Endodermal cell (in vitro differentiated cells): ENCODE measurements at regions not wholly inside any gene's neighbourhood (a gene's known extent, or its start where the extent isn't known, plus 50 kb on each side); places are given as distances from the start of the nearest gene placed in this dataset.

ENCODE experiments used
- DNase-seq: peaks from one replicate; pipeline ENCODE4 v3.0.0-alpha.2; 2017
- H3K27ac ChIP-seq: 2 replicates; pipeline ENCODE4 v1.5.1; 2013; ENCODE audit warnings: mild to moderate bottlenecking, low read depth, low read length, moderate library complexity
- H3K27me3 ChIP-seq: 2 replicates; pipeline ENCODE4 v1.6.1; 2013; ENCODE audit warnings: mild to moderate bottlenecking, low read length, moderate library complexity; ENCODE audit not compliant: insufficient read depth, control insufficient read depth, poor library complexity, severe bottlenecking
- H3K36me3 ChIP-seq: 2 replicates; pipeline ENCODE4 v1.7.0; 2013; ENCODE audit warnings: mild to moderate bottlenecking, low read length, moderate library complexity; ENCODE audit not compliant: control insufficient read depth, insufficient read depth
- H3K4me1 ChIP-seq: one replicate; pipeline ENCODE4 v1.7.0; 2013; ENCODE audit warnings: low read length; ENCODE audit not compliant: control insufficient read depth, insufficient read depth
- H3K4me3 ChIP-seq: 2 replicates; pipeline ENCODE4 v1.5.1; 2013; ENCODE audit warnings: mild to moderate bottlenecking, low read length, moderate library complexity
- H3K9ac ChIP-seq: 2 replicates; pipeline ENCODE4 v1.6.1; 2013; ENCODE audit warnings: mild to moderate bottlenecking, low read length, moderate library complexity; ENCODE audit not compliant: poor library complexity, severe bottlenecking; ENCODE audit errors: extremely low read depth
- H3K9me3 ChIP-seq: 2 replicates; pipeline ENCODE4 v1.6.1; 2013; ENCODE audit warnings: mild to moderate bottlenecking, low read length, moderate library complexity; ENCODE audit not compliant: control insufficient read depth
- H3K27ac Mint-ChIP-seq: 2 replicates; pipeline ENCODE4 v1.8.0; 2020; ENCODE audit warnings: mixed read lengths
- H3K27me3 Mint-ChIP-seq: 2 replicates; pipeline ENCODE4 v1.8.0; 2021; ENCODE audit warnings: mild to moderate bottlenecking, mixed read lengths; ENCODE audit not compliant: insufficient read depth
- H3K36me3 Mint-ChIP-seq: 2 replicates; pipeline ENCODE4 v1.8.0; 2020; ENCODE audit warnings: low read depth, mixed read lengths
- H3K4me1 Mint-ChIP-seq: 2 replicates; pipeline ENCODE4 v1.8.0; 2020; ENCODE audit warnings: mixed read lengths
- H3K4me3 Mint-ChIP-seq: 2 replicates; pipeline ENCODE4 v1.8.0; 2020; ENCODE audit warnings: mild to moderate bottlenecking, moderate library complexity, mixed read lengths
- H3K9me3 Mint-ChIP-seq: 2 replicates; pipeline ENCODE4 v1.8.0; 2020; ENCODE audit warnings: mild to moderate bottlenecking, mixed read lengths
- WGBS, 2 experiments: methylation state at CpG; one replicate each; pipeline versions ENCODE4 v1.1.5 to v1.1.7; 2013; ENCODE audit warnings: missing lambda C conversion rate in 2 of 2, mixed read lengths in 1 of 2; ENCODE audit not compliant: insufficient coverage in 1 of 2, insufficient read length in 1 of 2; 5-methylcytosine and 5-hydroxymethylcytosine counted together
- TF ChIP-seq, protein P1 (sequence below): fragments of 200-600 bp; sonication (generic); conservative IDR thresholded peaks from 2 replicates; pipeline ENCODE4 v1.5.0; 2021; ENCODE audit warnings: antibody characterized with exemption, mild to moderate bottlenecking

DNA sequence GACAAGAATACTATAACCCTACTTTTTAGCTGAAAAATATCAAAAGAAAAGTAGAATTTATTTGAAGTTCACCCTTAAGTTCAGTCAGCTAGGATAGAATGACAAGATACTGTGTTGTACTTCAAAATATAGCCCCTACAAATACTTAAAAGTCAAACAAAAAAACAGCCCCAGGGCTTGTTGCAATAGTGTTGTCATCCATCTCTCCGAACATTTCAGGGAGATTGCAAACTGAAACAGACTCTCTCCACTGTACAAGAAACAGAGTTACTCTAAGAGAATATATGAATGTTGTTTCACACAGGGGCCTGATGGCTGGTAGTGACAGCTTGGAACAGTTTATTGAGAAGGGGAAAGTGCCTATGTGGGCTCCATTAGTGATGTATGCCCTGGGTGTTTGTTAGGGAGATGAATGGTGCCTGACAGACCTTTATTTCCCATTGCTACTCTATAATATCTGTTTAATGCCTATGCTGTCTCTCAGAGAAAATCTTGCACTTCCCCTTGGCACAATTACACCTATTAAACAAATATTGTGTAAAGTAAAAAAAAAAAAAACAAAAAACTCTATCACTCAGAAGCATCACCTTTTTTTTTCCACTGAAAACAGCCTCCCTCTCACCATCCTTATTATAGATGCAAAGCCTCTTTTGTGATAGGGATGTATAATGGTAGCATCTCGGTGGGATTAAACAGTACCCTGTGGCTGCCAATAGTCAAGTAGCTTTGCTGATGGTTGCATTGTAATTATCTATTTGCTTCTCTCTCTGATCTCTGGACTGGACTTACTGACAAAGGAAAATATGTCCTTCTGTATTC, 506.3 kb upstream of the LUZP2 start:
- Mint-ChIP-seq H3K27me3 (no peaks in the 10 kb centered on the region), H3K4me1 (no peaks in the 10 kb centered on the region), H3K36me3 (no peaks in the 10 kb centered on the region), H3K27ac (no peak overlapping the region), H3K4me3 (no peak overlapping the region), H3K9me3 (no peaks in the 10 kb centered on the region)
- 85% methylated on average over 2 of the region's 2 CpGs; no CpG with 5 or more reads in 1 of the 2 experiments for WGBS, 2 experiments
- no peak overlapping the region for H3K27ac ChIP-seq
- H3K36me3 ChIP-seq: no peaks in the 10 kb centered on the region
- no peaks in the 10 kb centered on the region for H3K9me3 ChIP-seq
- H3K4me1 ChIP-seq: no peaks in the 10 kb centered on the region
- no peaks in the 10 kb centered on the region for H3K27me3 ChIP-seq
- no peak overlapping the region for H3K9ac ChIP-seq
- no peak overlapping the region for H3K4me3 ChIP-seq
- TF ChIP-seq, protein P1, sequence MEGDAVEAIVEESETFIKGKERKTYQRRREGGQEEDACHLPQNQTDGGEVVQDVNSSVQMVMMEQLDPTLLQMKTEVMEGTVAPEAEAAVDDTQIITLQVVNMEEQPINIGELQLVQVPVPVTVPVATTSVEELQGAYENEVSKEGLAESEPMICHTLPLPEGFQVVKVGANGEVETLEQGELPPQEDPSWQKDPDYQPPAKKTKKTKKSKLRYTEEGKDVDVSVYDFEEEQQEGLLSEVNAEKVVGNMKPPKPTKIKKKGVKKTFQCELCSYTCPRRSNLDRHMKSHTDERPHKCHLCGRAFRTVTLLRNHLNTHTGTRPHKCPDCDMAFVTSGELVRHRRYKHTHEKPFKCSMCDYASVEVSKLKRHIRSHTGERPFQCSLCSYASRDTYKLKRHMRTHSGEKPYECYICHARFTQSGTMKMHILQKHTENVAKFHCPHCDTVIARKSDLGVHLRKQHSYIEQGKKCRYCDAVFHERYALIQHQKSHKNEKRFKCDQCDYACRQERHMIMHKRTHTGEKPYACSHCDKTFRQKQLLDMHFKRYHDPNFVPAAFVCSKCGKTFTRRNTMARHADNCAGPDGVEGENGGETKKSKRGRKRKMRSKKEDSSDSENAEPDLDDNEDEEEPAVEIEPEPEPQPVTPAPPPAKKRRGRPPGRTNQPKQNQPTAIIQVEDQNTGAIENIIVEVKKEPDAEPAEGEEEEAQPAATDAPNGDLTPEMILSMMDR: no peak
- no peak for DNase-seq

DNA sequence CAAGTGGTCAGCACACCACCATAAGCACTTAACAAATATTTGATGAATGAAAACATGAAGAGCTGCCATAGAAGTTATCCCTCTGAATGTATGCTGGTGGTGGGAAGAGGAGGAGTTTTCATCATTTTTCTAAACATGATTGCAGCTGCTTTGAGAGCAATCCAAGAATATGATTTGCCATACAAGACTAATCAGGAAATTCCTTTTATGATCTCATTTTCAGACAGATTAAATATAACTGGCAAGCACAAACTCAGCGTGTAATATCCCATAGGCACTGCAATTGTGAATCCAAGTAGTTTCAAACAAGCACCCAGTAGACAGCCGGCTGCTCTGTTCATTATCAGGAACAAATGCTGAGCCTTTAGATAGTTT, 505.7 kb upstream of the LUZP2 start:
- Mint-ChIP-seq H3K36me3 (no peaks in the 10 kb centered on the region), H3K4me3 (no peak overlapping the region), H3K27ac (no peak overlapping the region), H3K27me3 (no peaks in the 10 kb centered on the region), H3K4me1 (no peaks in the 10 kb centered on the region), H3K9me3 (peaks cover under 1% of the 10 kb centered on the region)
- no peaks in the 10 kb centered on the region for H3K27me3 ChIP-seq
- H3K4me1 ChIP-seq: no peaks in the 10 kb centered on the region
- no peak overlapping the region for H3K27ac ChIP-seq
- no peaks in the 10 kb centered on the region for H3K9me3 ChIP-seq
- TF ChIP-seq, protein P1: no peak
- no peak overlapping the region for H3K4me3 ChIP-seq
- H3K9ac ChIP-seq: no peak overlapping the region
- 85 to 90% methylated on average over 2 of the region's 2 CpGs for WGBS, 2 experiments
- no peak for DNase-seq
- no peaks in the 10 kb centered on the region for H3K36me3 ChIP-seq

DNA sequence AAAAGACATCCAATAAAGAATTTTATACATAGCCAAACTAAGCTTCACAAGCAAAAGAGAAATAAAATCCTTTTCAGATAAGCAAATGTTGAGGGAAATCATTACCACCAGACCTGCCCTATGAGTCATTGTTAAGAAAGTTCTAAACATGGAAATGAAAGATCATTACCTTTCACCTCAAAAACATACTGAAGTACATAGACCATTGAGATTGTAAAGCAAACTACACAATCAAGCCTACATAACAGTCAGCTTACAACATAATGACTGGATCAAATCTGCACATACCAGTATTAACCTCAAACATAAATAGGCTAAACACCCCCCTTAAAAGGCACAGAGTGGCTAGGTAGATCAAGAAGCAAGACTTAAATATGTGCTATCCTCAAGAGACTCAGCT, 501.0 kb upstream of the LUZP2 start:
- no peaks in the 10 kb centered on the region for H3K36me3 ChIP-seq
- H3K36me3 Mint-ChIP-seq: peaks cover 2% of the 10 kb centered on the region
- peaks cover 29% of the 10 kb centered on the region for H3K9me3 Mint-ChIP-seq
- no peaks in the 10 kb centered on the region for H3K27me3 Mint-ChIP-seq
- no peak overlapping the region for H3K4me3 Mint-ChIP-seq
- H3K4me1 Mint-ChIP-seq: no peaks in the 10 kb centered on the region
- no peak for DNase-seq
- no peak overlapping the region for H3K27ac ChIP-seq
- H3K4me1 ChIP-seq: no peaks in the 10 kb centered on the region
- H3K27me3 ChIP-seq: no peaks in the 10 kb centered on the region
- H3K4me3 ChIP-seq: no peak overlapping the region
- no peak overlapping the region for H3K27ac Mint-ChIP-seq
- H3K9me3 ChIP-seq: peaks cover 5% of the 10 kb centered on the region
- TF ChIP-seq, protein P1: no peak
- no peak overlapping the region for H3K9ac ChIP-seq
